Fibroblast of lung (primary cell): ENCODE measurements at regions not wholly inside any gene's neighbourhood (a gene's known extent, or its start where the extent isn't known, plus 50 kb on each side); places are given as distances from the start of the nearest gene placed in this dataset.

ENCODE experiments used
- CTCF ChIP-seq, 2 donors: IDR thresholded peaks in 1 of 2; conservative IDR thresholded peaks in 1 of 2; 1 replicate in 1 of 2; 2 replicates in 1 of 2; pipeline ENCODE4 v1.5.1; 2011 to 2012; ENCODE audit warnings: low read length in 2 of 2, control low read depth in 1 of 2, inconsistent platforms in 1 of 2, low read depth in 1 of 2, mild to moderate bottlenecking in 1 of 2
- EZH2 ChIP-seq: IDR thresholded peaks from 2 replicates; pipeline ENCODE4 v1.5.1; 2012; ENCODE audit warnings: low read length, control low read depth, mild to moderate bottlenecking; ENCODE audit errors: missing control alignments

GRCh38 chr9:106298997-106299396 lies 564.0 kb upstream of the ZNF462 start:
- TF ChIP-seq CTCF (conservative IDR thresholded peaks at IDR 0.05 in 1 of 2, IDR thresholded peaks at IDR 0.05 in 1 of 2; ENCODE audit: low read depth in 1 of 2, low read length in 2 of 2) = no peak
- TF ChIP-seq EZH2 = no peak
